ENCODE measurements at regions not wholly inside any gene's neighbourhood (a gene's known extent, or its start where the extent isn't known, plus 50 kb on each side); places are given as distances from the start of the nearest gene placed in this dataset.

DNA sequence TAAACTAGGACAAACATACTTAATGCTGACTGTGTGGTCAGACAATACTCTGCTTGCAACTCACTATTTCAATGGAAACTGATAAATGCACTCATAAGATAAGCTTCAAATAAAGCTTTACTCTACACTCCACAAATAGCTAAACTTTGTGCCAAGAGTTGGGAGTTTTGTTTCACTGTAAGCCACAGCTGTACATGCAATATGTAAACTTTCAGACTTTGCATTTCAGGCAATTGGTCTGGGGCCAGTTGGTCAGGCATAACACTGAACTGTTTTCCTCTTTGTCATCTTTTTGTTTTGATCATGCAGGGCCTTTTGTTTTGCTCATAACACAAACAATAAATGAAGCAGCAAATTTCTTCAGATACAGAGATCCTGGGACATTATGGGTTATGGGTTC is 426.2 kb downstream of the IPO8 start:
- DNase-seq: no peak
- Histone ChIP-seq H2AFZ (replicated peaks; ENCODE audit: low read length, poor library complexity) (no peak overlapping the region), H3K4me1 (ENCODE audit: control insufficient read depth, insufficient read depth, low read length) (no peaks in the 10 kb centered on the region), H3K27ac (ENCODE audit: insufficient read depth, low read length) (no peak overlapping the region), H3K27me3 (ENCODE audit: control insufficient read depth, insufficient read depth, low read length) (no peaks in the 10 kb centered on the region), H4K20me1 (ENCODE audit: insufficient read depth, low read length) (no peaks in the 10 kb centered on the region), H3K9me3 (ENCODE audit: control insufficient read depth, insufficient read depth, low read length) (peaks cover 3% of the 10 kb centered on the region; the same call in 1 of the 2 replicates), H4K91ac (ENCODE audit: insufficient read depth, low read depth, low read length) (no peak overlapping the region), H3K36me3 (ENCODE audit: control insufficient read depth, insufficient read depth, low read length) (no peaks in the 10 kb centered on the region), H2BK5ac (ENCODE audit: low read depth, low read length, poor library complexity, severe bottlenecking) (no peak overlapping the region), H2BK20ac (ENCODE audit: low read depth, low read length) (no peak overlapping the region), H3K9ac (ENCODE audit: low read depth, low read length) (no peak overlapping the region), H2BK120ac (ENCODE audit: low read depth, low read length) (no peak overlapping the region), H2AK5ac (ENCODE audit: low read depth, low read length) (no peak overlapping the region), H3K79me1 (ENCODE audit: low read depth in 1 of 2, low read length in 2 of 2) (no peaks in the 10 kb centered on the region), H3K14ac (replicated peaks; ENCODE audit: low read depth, low read length) (no peak overlapping the region), H3K18ac (ENCODE audit: low read depth, low read length) (no peak overlapping the region), H2BK15ac (ENCODE audit: low read depth, low read length) (no peak overlapping the region), H3K4me3 (ENCODE audit: insufficient read depth, low read depth, low read length) (no peak overlapping the region), H3K9me1 (ENCODE audit: insufficient read depth, low read length) (no peaks in the 10 kb centered on the region), H3K4me2 (ENCODE audit: low read depth, low read length) (no peak overlapping the region), H4K5ac (ENCODE audit: low read depth, low read length) (no peak overlapping the region), H3K56ac (ENCODE audit: extremely low read depth, insufficient read depth, low read length) (no peak overlapping the region), H4K8ac (ENCODE audit: low read depth in 2 of 2, low read length in 2 of 2) (no peak overlapping the region), H3K4ac (ENCODE audit: low read depth, low read length) (no peak overlapping the region), H3K23ac (ENCODE audit: low read depth, low read length) (no peak overlapping the region), H2AK9ac (replicated peaks; ENCODE audit: low read depth, low read length, poor library complexity) (no peak overlapping the region)
- no TSS peak for BruUV-seq (replicated peaks)
- ChIA-PET CTCF (no interaction called here), POLR2A (ENCODE audit: unreplicated experiment) (no interaction called here)
- intact Hi-C loops (cut with micrococcal nuclease): no loop called here
- no peak for TF ChIP-seq MAFK (IDR thresholded peaks at IDR 0.05; ENCODE audit: low read depth, low read length)
- no peak for TF ChIP-seq RAD21 (IDR thresholded peaks at IDR 0.05; ENCODE audit: low read length)
- no peak for ATAC-seq (ENCODE audit: low read depth)
- dilution Hi-C loops (cut with HindIII; ENCODE audit: low sequenced_read_pairs, unreplicated experiment): no loop called here
- in situ Hi-C loops (cut with MboI; ENCODE audit: low sequenced_read_pairs): no loop called here
